ENCODE measurements at regions not wholly inside any gene's neighbourhood (a gene's known extent, or its start where the extent isn't known, plus 50 kb on each side); places are given as distances from the start of the nearest gene placed in this dataset.
A peak's percentile ranks its signal among the peaks of the same experiment; 100 is the strongest.

DNA sequence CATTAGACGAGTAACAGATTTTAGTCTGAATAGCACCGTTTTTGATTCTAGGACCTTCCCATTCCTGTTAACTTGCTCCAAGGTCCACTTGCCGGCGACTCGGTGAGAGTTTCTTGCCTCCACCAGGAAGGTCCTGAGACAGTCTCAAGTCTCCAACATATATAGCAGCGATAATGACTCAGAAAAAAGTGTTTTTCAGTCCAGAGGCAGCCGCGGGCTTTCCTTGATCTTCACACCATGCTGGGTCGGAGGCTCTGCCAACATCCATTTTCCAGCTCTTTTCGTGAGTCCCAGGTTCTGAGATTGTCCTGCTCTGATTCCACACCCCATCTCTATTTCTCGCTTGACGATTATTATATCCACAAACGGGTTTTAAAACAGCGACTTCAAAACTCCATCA, 170.5 kb downstream of the GPX5 start:
- DNase-seq (ENCODE audit: low read depth in 2 of 2), result no peak

DNA sequence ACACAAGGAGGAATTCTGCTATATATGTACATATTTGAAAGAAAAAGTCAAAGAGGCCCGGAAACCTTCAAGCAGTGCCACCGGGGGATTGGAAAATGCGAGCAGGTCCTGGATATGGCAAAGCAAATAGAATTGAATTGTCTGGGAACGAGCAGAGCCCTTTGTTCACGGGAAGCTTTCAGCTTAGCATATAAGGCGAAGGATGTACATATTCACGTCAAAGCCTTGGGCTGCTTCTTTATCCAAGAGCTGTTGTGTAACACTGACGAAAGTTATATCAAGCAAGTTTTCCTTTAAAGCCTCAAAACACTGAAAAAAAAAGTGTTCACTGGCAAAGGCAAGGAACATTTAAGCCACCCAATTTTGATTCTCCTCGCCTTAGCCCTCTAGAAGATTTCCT, 171.0 kb downstream of the GPX5 start:
- no peak for DNase-seq (ENCODE audit: low read depth in 2 of 2)

- no peak for DNase-seq (ENCODE audit: low read depth in 2 of 2)
Observed at GRCh38 chr6:28707387-28708282, 182.0 kb downstream of the GPX5 start.

DNA sequence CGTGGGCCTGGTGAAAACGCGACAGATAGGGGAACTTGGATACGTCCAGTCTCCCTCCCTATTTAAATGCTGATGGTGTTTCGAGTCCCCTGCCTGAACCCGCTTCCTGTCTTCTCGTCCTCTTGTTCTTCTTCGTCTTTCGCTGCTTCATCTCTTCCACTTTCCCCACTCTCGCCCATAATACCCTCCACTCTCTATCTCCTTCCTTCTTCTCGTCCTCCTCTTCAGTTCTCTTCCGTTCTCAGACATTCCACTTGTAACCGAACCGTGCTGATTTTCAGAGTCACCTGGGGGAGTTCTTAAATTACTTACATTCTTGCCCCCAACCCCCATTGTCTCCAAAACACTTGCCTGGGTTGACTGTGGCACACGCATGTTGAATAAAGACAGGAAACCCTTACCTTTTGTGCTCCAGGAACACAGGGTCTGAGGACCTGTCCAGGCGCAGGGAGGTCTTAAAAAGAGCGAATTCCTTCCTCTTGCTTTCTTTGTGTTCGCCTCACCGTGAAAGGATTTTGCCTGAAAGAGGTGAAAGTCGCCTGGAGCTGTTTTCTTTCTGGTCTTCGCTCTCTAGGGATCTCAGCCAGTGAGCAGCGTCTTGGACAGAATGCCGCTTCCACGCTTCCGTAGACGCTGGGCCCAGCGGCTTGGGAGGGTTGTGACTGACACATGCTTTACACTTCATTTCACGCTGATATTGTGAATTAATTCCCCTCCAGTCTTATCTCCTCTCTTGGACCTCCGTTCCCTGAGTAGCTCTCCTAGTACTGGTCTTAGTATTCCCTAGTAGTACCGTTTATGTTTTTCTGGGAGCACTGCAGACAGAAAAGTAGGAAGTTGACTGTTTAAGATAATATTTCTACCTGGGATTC, 184.0 kb downstream of the GPX5 start:
- DNase-seq (ENCODE audit: low read depth in 2 of 2), result no peak

GRCh38 chr6:28710466-28711191, 184.9 kb downstream of the GPX5 start:
- peak in 1 of 2 donors; percentile 5 for DNase-seq (ENCODE audit: low read depth in 2 of 2)

- no peak for DNase-seq (ENCODE audit: low read depth in 2 of 2)
Observed at GRCh38 chr6:28711325-28711724, 185.6 kb downstream of the GPX5 start.

GRCh38 chr6:28711788-28712341, 186.2 kb downstream of the GPX5 start:
- no peak for DNase-seq (ENCODE audit: low read depth in 2 of 2)

DNA sequence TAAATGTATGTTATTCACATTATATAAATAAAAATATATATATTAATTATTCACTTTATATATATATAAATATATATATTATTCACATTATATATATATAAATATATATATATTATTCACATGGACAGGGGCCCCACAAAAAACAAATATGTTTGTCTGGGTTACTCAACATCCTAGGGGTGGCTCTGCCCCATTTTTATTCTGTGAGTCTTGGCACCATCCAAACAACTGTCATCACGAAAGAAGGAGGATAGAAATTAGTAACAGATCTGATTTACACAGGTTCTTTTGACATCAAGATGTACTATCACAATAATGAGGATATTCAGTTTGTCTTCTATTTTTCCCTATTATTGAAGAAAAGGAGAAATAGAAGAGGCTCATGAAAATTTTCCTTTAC, 187.3 kb downstream of the GPX5 start:
- DNase-seq (ENCODE audit: low read depth in 2 of 2), result no peak

- peak; percentile 9 to 19 for DNase-seq (ENCODE audit: low read depth in 2 of 2)
Observed at GRCh38 chr6:28719275-28719940, 193.7 kb downstream of the GPX5 start.

DNA sequence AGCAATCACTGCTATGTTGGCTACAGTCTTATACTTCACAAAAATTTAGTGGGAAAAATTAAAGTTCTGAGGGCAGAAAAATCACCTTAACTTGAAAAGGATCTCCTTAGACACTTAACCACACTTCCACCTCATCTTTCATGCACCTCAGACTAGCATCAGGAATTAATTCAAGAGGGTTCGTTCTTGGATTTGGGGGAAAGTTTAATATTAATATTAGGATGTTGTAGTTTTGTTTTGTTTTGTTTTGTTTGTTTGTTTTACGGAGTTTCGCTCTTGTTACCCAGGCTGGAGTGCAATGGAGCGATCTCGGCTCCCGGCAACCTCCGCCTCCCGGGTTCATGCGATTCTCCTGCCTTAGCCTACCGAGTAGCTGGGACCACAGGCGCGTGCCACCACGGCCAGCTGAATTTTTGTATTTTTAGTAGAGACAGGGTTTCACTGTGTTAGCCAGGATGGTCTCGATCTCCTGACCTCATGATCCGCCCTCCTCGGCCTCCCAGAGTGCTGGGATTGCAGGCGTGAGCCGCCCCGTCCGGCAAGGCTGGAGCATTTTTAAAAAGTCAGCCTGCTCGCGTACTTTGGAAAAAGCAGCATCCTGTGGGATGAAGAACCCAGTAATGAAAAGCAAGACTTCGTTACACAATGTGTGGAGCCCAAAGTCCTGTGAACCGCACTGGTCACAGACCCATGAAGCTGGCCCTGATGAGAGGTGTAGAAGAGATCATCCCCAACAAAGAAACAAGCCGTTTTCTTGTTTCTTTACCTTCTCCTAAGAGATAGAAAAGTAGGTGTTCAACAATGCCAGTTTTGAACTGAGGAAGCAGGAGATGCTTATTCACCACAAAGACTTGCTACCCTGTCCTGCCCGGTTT, 194.9 kb downstream of the GPX5 start:
- no peak for DNase-seq (ENCODE audit: low read depth in 2 of 2)

- no peak for DNase-seq (ENCODE audit: low read depth in 2 of 2)
Observed at GRCh38 chr6:28721372-28721771, 195.7 kb downstream of the GPX5 start.

GRCh38 chr6:28724395-28724794, 198.7 kb downstream of the GPX5 start:
- DNase-seq (ENCODE audit: low read depth in 2 of 2), result no peak

GRCh38 chr6:28725274-28725809, 198.4 kb downstream of the TRIM27 start:
- DNase-seq (ENCODE audit: low read depth in 2 of 2), result no peak

DNA sequence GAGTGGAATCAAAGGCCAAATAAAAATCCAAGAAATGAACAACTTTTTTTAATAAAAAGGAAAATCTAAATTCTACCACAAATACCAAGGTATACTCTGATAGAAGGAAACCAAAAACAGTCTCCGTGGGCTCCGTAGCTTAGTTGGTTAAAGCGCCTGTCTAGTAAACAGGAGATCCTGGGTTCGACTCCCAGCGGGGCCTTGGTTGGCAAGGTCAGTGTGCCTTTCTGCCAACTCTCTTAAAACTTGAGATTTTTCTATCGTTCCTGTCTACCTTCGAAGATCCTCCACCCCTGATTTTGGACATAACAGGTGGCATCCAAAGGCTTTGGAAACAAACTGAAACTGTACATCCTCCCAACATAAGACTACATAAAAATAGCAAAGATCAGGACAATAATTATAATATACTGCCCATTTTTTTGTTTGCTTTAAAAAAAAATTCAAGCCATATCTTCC, 197.9 kb downstream of the TRIM27 start:
- DNase-seq (ENCODE audit: low read depth in 2 of 2), result no peak

- no peak for DNase-seq (ENCODE audit: low read depth in 2 of 2)
Observed at GRCh38 chr6:28726569-28727309, 197.0 kb downstream of the TRIM27 start.

DNA sequence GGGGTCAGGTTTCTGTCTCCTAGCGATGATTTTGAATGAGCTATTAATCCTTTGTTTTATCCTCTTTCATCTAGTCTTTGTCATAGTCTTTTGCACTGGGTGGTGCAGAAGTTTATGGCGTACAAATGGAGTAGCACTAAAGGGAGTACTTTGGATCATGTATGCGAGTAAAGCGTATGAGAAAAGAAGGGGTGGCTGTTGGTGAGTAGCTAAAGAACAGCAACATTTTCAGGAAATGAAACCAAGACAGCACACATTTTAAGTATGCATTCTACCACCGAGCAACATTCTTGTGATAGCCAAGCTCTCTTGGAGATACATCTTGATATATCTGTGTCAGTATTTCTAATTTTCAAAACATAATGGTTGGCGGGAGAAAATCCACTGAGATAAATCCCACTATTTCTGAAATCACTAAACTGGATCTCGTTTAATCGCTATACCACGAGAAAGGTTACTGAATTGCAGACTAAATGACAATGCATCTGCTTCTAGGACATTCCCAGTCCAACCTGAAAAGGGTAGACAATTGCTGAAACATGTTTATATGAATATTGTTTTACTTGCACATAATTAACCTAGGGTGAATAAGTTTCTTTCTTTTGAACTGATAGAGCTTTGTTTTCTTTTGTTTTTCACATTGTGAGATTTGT, 196.1 kb downstream of the TRIM27 start:
- no peak for DNase-seq (ENCODE audit: low read depth in 2 of 2)

DNA sequence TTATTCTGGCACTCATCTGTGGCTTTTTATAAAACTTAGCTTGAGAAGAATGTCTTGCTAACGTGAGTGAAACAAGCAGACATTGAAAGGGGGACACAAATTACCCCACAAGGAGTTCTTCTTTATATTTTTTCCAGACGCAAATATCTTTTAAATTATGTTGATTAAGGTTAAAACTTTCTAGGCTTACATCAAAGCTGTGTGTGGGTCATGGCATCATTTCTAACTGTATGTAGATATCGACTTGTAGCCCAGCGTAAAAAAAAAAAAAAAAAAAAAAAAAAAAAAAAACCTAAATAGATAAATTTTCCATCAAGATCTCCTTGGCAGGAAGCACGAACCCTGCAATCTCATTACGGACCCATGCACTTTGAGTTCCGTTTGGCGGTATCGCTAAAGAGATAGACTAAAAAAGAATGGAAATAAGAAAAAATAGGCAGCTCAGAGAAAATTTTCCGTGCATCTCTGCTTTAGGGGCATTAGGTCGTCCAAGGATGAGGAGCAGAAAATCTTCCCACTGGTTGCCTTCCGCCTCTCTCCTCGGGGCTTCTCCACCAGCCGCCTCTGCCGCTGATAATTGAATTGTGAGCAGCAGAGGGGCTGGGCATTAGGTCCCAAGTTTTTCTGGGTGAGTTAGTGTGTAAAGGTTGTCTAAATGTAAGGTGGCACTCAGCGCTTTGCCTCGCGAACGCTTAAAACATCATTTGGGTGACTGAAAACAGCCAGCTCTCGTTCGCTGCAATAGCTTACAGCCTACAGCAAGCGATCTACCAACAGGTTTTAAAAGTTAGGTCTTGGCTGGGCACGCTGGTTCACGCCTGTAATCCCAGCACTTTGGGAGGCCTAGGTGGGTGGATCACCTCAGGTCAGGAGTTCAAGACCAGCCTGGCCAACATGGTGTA, 194.0 kb downstream of the TRIM27 start:
- DNase-seq (ENCODE audit: low read depth in 2 of 2), result peak in 1 of 2 donors; percentile 10
